ENCODE measurements at regions not wholly inside any gene's neighbourhood (a gene's known extent, or its start where the extent isn't known, plus 50 kb on each side); places are given as distances from the start of the nearest gene placed in this dataset.
A peak's percentile ranks its signal among the peaks of the same experiment; 100 is the strongest.
"Not testable (repeated sequence)": the region's sequence is repeated elsewhere in the genome, so short reads cannot be mapped to it uniquely, and the experiment has no call there.

- ATAC-seq (replicated peaks in 6 of 8): no peak
- H3K27ac ChIP-seq: no peak overlapping the region
- no peaks in the 10 kb centered on the region for H3K4me1 ChIP-seq (replicated peaks in 1 of 2)
- no peak overlapping the region for H3K4me3 ChIP-seq
- in situ Hi-C loops (cut with MboI; ENCODE audit: low pct_unique_long_range_greater_than_20kb in 2 of 9, low sequenced_read_pairs in 9 of 9, unreplicated experiment in 9 of 9): no loop called here
- WGBS, 10 experiments: 69 to 100% (median 90%) methylated on average over 1 to 2 of the region's 2 CpGs; no CpG with 5 or more reads in 1 of the 10 experiments
Observed at GRCh38 chr3:102036017-102036416, 186.7 kb downstream of the NFKBIZ start.

DNA sequence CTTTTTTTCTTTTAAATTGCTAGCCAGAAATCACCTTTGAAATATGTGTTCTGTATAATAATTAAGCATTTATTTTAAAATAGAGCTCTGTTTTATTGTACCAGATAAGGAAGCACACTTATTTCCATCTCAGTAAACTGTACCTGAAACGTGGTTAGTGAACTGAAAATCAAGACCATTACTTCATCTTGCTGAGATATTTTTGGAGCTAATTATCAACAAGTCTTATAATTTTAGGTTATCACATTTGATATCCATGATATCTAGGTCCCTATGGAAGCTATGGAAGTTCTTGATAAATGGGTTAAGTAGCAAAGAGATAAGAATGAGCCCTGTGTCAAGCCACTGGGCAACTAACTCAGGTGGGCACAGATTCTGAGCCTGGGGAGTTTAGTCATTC lies 187.2 kb downstream of the NFKBIZ start:
- H3K4me3 ChIP-seq: no peak overlapping the region
- H3K4me1 ChIP-seq (replicated peaks in 1 of 2): no peaks in the 10 kb centered on the region
- in situ Hi-C loops (cut with MboI; ENCODE audit: low pct_unique_long_range_greater_than_20kb in 2 of 9, low sequenced_read_pairs in 9 of 9, unreplicated experiment in 9 of 9): no loop called here
- H3K27ac ChIP-seq: no peak overlapping the region
- ATAC-seq (replicated peaks in 6 of 8): no peak
- 0 to 57% (median 32%) methylated on average over 1 of the region's 1 CpG; no CpG with 5 or more reads in 2 of the 10 experiments for WGBS, 10 experiments

- WGBS, 10 experiments: 10 to 100% (median 78%) methylated on average over 2 of the region's 2 CpGs
- no peak for ATAC-seq (replicated peaks in 6 of 8)
- in situ Hi-C loops (cut with MboI; ENCODE audit: low pct_unique_long_range_greater_than_20kb in 2 of 9, low sequenced_read_pairs in 9 of 9, unreplicated experiment in 9 of 9): no loop called here
- H3K4me1 ChIP-seq (replicated peaks in 1 of 2): no peaks in the 10 kb centered on the region
- no peak overlapping the region for H3K27ac ChIP-seq
- no peak overlapping the region for H3K4me3 ChIP-seq
Observed at GRCh38 chr3:102037209-102037608, 187.9 kb downstream of the NFKBIZ start.

DNA sequence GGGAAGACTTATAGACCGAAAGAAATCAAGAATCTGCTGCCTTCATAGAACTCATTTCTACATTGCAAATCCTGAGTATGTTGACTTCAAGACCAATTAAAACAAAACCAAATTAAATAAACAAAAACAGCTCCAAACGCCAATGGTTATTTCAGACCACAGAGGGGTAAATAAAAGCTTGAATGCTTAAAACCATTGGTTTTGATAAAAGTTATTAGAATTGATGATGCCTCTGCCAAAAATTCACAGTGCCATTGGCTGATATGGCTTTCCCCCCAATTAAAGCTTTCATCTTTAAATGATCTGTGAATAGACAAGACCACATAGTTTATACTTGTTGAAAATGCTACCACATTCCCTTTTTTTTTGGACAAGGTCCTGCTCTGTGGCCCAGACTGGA lies 188.5 kb downstream of the NFKBIZ start:
- in situ Hi-C loops (cut with MboI; ENCODE audit: low pct_unique_long_range_greater_than_20kb in 2 of 9, low sequenced_read_pairs in 9 of 9, unreplicated experiment in 9 of 9): no loop called here
- no peak overlapping the region for H3K27ac ChIP-seq
- H3K4me3 ChIP-seq: no peak overlapping the region
- no peaks in the 10 kb centered on the region for H3K4me1 ChIP-seq (replicated peaks in 1 of 2)
- ATAC-seq (replicated peaks in 6 of 8): no peak
- WGBS, 10 experiments: 17 to 86% (median 73%) methylated on average over 1 to 2 of the region's 2 CpGs; no CpG with 5 or more reads in 1 of the 10 experiments

DNA sequence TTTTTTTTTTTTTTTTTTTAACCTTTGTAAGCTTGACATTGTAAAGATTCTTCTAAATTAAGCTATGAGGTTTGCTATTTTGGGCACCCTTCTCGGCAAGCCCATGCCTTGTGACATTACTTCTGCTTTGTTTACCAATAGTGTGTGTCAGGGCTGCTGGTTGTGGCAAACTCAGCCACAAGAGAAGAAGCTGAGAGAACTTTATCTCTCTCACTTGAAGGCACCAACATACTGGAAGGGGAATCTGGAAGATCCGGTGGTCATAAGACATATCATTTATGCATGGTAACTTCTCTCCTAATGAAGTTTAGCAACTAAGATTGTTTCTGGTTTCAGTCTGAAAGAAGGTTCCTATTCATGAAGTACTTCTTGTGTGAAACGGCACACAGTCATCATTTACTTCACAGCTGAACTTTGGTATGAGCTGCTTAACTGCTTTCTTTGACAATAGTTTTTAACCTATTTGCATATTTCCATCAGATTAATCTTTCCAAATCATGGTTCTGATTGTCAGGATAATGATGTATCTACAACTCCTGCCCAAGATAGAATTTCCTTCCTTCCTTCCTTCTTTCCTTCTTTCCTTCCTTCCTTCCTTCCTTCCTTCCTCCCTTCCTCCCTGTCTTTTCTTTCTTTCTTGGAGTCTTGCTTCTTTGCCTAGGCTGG lies 189.3 kb downstream of the NFKBIZ start:
- ATAC-seq (replicated peaks in 6 of 8): no peak
- Histone ChIP-seq H3K4me1 (replicated peaks in 1 of 2) (no peaks in the 10 kb centered on the region), H3K27ac (no peak overlapping the region), H3K4me3 (no peak overlapping the region)
- 0 to 89% (median 71%) methylated on average over 1 to 3 of the region's 3 CpGs; no CpG with 5 or more reads in 2 of the 10 experiments for WGBS, 10 experiments
- in situ Hi-C loops (cut with MboI; ENCODE audit: low pct_unique_long_range_greater_than_20kb in 2 of 9, low sequenced_read_pairs in 9 of 9, unreplicated experiment in 9 of 9): no loop called here

GRCh38 chr3:102040144-102040543 lies 190.8 kb downstream of the NFKBIZ start:
- H3K4me3 ChIP-seq; in situ Hi-C loops (cut with MboI; ENCODE audit: low pct_unique_long_range_greater_than_20kb in 2 of 9, low sequenced_read_pairs in 9 of 9, unreplicated experiment in 9 of 9); H3K27ac ChIP-seq; H3K4me1 ChIP-seq (replicated peaks in 1 of 2); ATAC-seq (replicated peaks in 6 of 8): not testable (repeated sequence)
- WGBS, 10 experiments: 33 to 62% methylated on average over 2 to 3 of the region's 8 CpGs; no CpG with 5 or more reads in 8 of the 10 experiments

GRCh38 chr3:102053375-102053989 lies 204.2 kb downstream of the NFKBIZ start:
- in situ Hi-C loops (cut with MboI; ENCODE audit: low pct_unique_long_range_greater_than_20kb in 2 of 9, low sequenced_read_pairs in 9 of 9, unreplicated experiment in 9 of 9): no loop called here
- Histone ChIP-seq H3K4me3 (no peak overlapping the region), H3K27ac (no peak overlapping the region), H3K4me1 (replicated peaks in 1 of 2) (no peaks in the 10 kb centered on the region)
- ATAC-seq (replicated peaks in 6 of 8): peak in 3 of 8 experiments; percentile 68 to 97 (median 94)
- 0 to 83% (median 45%) methylated on average over 2 to 4 of the region's 4 CpGs for WGBS, 10 experiments

GRCh38 chr3:102054543-102055080 lies 205.3 kb downstream of the NFKBIZ start:
- 4 to 92% (median 55%) methylated on average over 4 to 10 of the region's 10 CpGs; no CpG with 5 or more reads in 2 of the 10 experiments for WGBS, 10 experiments
- ATAC-seq (replicated peaks in 6 of 8): no peak
- H3K4me1 ChIP-seq (replicated peaks in 1 of 2): no peaks in the 10 kb centered on the region
- in situ Hi-C loops (cut with MboI; ENCODE audit: low pct_unique_long_range_greater_than_20kb in 2 of 9, low sequenced_read_pairs in 9 of 9, unreplicated experiment in 9 of 9): no loop called here
- H3K27ac ChIP-seq: no peak overlapping the region
- H3K4me3 ChIP-seq: no peak overlapping the region

- Histone ChIP-seq H3K27ac (no peak overlapping the region), H3K4me3 (no peak overlapping the region), H3K4me1 (replicated peaks in 1 of 2) (no peaks in the 10 kb centered on the region)
- ATAC-seq (replicated peaks in 6 of 8): no peak
- in situ Hi-C loops (cut with MboI; ENCODE audit: low pct_unique_long_range_greater_than_20kb in 2 of 9, low sequenced_read_pairs in 9 of 9, unreplicated experiment in 9 of 9): no loop called here
Observed at GRCh38 chr3:102057781-102058421, 208.6 kb downstream of the NFKBIZ start.

GRCh38 chr3:102059145-102059943 lies 210.0 kb downstream of the NFKBIZ start:
- WGBS, 10 experiments: 70 to 100% (median 82%) methylated on average over 2 to 7 of the region's 8 CpGs
- no peak for ATAC-seq (replicated peaks in 6 of 8)
- in situ Hi-C loops (cut with MboI; ENCODE audit: low pct_unique_long_range_greater_than_20kb in 2 of 9, low sequenced_read_pairs in 9 of 9, unreplicated experiment in 9 of 9): no loop called here
- H3K4me3 ChIP-seq: no peak overlapping the region
- H3K4me1 ChIP-seq (replicated peaks in 1 of 2): no peaks in the 10 kb centered on the region
- H3K27ac ChIP-seq: no peak overlapping the region

DNA sequence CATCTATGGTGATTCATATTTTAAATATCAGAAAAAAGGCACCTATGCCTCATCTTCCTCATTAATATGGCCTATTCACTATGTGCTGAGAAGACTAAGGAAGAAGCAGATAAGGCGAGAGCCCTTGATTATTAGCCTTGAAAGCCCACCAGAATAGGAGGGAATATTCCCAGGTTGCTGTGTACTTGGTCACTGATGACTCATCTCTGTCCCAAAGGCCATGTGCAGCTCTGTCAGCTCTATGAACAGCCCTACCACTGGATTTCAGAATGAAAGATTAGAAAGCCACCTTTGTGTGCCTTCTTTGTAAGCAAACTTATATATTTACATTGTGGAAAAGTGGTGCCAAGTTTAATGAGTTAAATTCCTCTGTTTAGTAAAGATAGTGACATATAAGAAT lies 211.5 kb downstream of the NFKBIZ start:
- in situ Hi-C loops (cut with MboI; ENCODE audit: low pct_unique_long_range_greater_than_20kb in 2 of 9, low sequenced_read_pairs in 9 of 9, unreplicated experiment in 9 of 9): no loop called here
- H3K4me3 ChIP-seq: no peak overlapping the region
- no peak overlapping the region for H3K27ac ChIP-seq
- WGBS, 10 experiments: 43 to 100% (median 57%) methylated on average over 1 of the region's 1 CpG; no CpG with 5 or more reads in 3 of the 10 experiments
- no peaks in the 10 kb centered on the region for H3K4me1 ChIP-seq (replicated peaks in 1 of 2)
- ATAC-seq (replicated peaks in 6 of 8): peak in 4 of 8 experiments; percentile 28 to 81 (median 67)

DNA sequence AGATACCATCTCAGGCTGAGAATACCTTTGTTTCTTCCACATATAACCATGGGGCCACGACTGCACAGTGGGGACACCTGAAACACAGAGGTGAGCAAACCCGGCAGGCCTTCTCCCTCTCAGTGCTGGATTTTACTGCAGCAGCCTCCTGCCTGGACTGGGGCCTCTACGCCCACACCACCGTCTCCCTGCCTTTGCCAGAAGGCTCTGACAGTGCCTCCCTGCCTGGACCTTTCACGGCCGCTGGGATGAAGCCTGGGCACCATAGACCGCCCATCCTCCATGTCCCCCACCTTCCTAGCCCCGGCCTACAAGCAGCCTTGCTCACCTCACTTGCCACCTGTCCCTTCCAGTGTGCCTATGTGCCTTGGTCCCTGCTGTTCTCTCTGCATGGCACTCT lies 214.3 kb downstream of the NFKBIZ start:
- Histone ChIP-seq H3K4me3 (no peak overlapping the region), H3K27ac (no peak overlapping the region), H3K4me1 (replicated peaks in 1 of 2) (no peaks in the 10 kb centered on the region)
- no peak for ATAC-seq (replicated peaks in 6 of 8)
- 25 to 89% (median 60%) methylated on average over 1 to 6 of the region's 8 CpGs; no CpG with 5 or more reads in 3 of the 10 experiments for WGBS, 10 experiments
- in situ Hi-C loops (cut with MboI; ENCODE audit: low pct_unique_long_range_greater_than_20kb in 2 of 9, low sequenced_read_pairs in 9 of 9, unreplicated experiment in 9 of 9): no loop called here

- in situ Hi-C loops (cut with MboI; ENCODE audit: low pct_unique_long_range_greater_than_20kb in 2 of 9, low sequenced_read_pairs in 9 of 9, unreplicated experiment in 9 of 9): no loop called here
- Histone ChIP-seq H3K4me1 (replicated peaks in 1 of 2) (no peaks in the 10 kb centered on the region), H3K4me3 (no peak overlapping the region), H3K27ac (no peak overlapping the region)
- no peak for ATAC-seq (replicated peaks in 6 of 8)
- 67 to 100% (median 96%) methylated on average over 1 of the region's 1 CpG; no CpG with 5 or more reads in 2 of the 10 experiments for WGBS, 10 experiments
Observed at GRCh38 chr3:102066470-102066869, 217.2 kb downstream of the NFKBIZ start.

All from motor neuron (in vitro differentiated cells).